ENCODE measurements at regions not wholly inside any gene's neighbourhood (a gene's known extent, or its start where the extent isn't known, plus 50 kb on each side); places are given as distances from the start of the nearest gene placed in this dataset.

DNA sequence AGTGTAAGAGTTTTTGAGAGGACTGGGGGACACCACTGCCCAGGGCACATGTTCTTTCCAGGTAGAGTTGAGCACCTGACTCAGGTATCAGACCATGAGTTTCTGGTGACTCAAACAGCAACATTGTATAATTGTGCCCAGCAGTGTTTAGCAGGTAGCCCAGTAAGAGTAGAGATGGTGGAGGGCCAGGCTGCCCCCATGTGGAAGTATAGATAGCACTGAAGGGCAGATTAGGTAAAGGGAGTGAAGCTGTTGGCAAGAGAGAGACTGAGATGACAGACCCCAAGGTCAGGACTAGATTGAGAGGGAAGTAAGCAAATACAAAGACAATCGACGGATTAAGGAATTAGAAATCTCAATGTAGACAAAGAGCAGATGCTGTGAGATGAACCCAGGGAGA is 74.6 kb downstream of the TRIM42 start:
- ATAC-seq (no peak), DNase-seq (ENCODE audit: low spot score in 2 of 2) (no peak)
- Mint-ChIP-seq H3K36me3 (no peaks in the 10 kb centered on the region), H3K27ac (no peak overlapping the region), H3K9me3 (peaks cover 0 to 4% of the 10 kb centered on the region in 2 donors)

DNA sequence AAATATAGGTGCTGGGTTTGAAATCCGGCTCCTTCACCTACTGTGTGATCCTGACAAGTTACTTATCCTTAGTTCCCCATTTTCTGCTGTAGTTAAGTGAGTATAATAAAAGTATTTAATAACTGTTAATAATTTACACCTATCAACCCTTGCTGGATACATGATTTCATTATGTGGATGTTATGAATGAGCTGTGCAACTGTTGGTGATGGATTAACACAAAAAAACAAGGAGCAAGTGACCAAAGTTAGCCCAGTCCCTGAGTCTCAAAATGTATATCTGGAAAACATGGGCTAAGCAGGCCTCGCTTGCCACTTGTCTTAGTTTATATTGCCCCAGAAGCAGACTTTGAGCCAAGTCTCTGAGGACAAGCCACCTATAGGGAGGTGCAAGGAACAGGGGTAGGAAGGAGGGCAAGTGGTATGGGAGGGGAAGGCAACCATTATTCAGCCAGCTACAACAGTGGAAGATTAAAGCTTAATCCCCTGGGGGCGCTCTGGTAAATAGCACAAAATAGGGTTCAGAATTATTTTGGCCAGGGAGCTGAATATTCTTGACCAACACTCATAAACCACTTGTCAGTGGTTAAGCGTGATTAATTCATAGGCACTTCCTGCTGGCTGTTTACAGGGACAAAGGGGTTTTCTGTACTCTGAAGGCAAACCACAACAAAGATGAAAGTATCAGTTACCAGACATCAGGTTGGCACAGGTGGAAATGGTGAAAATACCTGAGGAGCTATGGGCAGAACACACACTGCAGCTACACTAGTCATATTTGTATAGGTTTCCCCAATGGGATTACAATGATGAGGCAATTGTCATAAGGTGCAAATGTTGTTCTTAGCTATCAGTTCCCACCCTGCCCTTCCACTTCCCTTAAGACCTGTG is 76.2 kb downstream of the TRIM42 start:
- H3K9me3 Mint-ChIP-seq: peaks cover 0 to 4% of the 10 kb centered on the region in 2 donors
- H3K36me3 Mint-ChIP-seq: no peaks in the 10 kb centered on the region
- peak; percentile 14 to 44 for ATAC-seq
- H3K27ac Mint-ChIP-seq: no peak overlapping the region
- DNase-seq (ENCODE audit: low spot score in 2 of 2): no peak

DNA sequence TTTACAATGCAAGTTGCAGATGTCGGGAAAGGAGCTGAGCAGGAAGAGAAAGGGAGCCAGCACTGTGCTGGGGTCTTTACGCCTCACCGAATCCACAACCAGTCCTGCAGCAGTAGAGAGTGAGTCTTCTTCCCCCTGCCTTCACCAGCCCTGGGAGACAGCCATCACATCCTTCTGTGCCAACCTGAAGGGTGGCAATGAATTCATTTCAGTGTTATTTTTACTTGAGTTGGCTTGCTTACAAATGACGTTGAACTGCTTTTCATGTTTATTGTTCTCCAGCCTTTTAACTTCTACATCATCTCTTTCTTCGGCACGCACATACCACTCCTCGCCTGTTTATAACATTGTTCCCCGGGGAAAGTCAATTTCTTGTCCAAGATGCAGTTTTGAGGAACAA is 77.1 kb downstream of the TRIM42 start:
- ATAC-seq: no peak
- no peak for DNase-seq (ENCODE audit: low spot score in 2 of 2)
- H3K27ac Mint-ChIP-seq: no peak overlapping the region

DNA sequence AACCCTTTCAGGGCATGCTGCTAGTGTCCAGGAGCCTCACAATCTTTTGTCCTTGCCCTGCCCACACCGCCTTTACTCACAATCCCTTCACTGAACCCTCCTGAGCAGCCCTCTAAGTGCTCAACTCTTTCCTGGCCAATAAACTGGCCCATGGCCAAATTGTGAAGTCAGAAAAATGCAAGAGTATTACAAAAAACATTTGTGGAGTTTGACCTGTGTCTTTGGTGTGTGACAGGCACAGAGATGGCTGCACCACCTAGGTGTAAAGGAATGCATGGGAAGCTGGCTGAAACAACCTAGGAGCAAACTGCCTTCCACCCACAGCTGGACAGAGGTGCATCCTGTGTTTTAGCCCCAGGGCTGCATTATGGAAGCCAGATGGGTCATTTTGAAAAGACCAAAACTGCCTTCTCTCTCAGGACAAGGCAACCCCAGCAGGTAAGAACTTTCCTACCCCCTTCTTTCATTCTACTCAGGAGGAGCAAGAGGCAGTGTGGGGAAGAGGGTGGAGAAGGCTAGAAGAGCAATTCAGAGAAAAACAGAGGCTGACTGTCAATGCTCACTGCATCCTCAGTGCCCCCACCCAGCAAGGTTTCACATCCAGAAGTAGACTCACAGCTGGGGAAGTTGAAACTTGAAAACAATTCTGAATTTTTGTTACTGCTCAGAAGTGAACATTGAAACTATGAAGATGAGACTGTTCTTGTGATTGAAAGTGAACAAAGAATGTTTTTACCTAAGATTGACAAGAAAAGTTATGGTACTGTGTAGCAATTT is 78.6 kb downstream of the TRIM42 start:
- DNase-seq (ENCODE audit: low spot score in 2 of 2): no peak
- peak overlapping the region in 1 of 2 donors; percentile 38 for H3K27ac Mint-ChIP-seq
- no peaks in the 10 kb centered on the region for H3K36me3 Mint-ChIP-seq
- H3K9me3 Mint-ChIP-seq: peaks cover 0 to 4% of the 10 kb centered on the region in 2 donors
- peak in 1 of 2 donors; percentile 50 for ATAC-seq

More for the DNA sequence above, 77.1 kb downstream of the TRIM42 start:
- Mint-ChIP-seq H3K36me3 (no peaks in the 10 kb centered on the region), H3K9me3 (peaks cover 0 to 4% of the 10 kb centered on the region in 2 donors)

DNA sequence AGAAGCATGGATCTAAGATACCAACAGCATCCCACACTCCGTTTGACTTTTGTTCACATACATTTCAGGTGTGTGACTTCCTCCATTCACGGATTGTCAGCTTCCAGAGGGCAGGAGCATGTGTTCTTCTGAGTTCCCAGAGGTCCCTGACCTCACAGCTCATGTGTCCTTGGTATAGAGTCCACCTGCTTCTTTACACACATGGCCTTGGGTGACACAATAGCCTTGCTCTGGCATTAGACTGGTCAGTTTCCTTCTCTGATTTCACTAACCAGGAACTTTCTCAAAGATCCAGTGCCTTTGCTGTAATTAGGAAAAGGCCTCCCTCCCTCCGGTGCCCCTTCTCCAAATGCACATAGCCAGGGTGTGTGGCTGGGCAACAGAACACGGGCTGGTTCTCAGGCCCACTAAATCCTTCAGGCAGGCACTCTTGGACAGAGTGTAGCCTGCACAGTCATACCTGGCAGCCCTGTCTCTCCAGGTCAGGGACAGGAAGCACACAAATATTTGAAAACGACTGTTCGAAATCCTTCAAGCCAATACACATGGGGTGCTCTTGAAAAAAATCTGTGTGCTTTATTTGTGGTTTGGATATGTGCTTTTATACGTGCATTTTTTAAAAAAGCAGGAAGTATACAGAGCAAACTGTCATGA is 81.1 kb downstream of the TRIM42 start:
- ATAC-seq (no peak), DNase-seq (ENCODE audit: low spot score in 2 of 2) (no peak)
- H3K36me3 Mint-ChIP-seq: no peaks in the 10 kb centered on the region
- no peaks in the 10 kb centered on the region for H3K9me3 Mint-ChIP-seq
- H3K27ac Mint-ChIP-seq: no peak overlapping the region

DNA sequence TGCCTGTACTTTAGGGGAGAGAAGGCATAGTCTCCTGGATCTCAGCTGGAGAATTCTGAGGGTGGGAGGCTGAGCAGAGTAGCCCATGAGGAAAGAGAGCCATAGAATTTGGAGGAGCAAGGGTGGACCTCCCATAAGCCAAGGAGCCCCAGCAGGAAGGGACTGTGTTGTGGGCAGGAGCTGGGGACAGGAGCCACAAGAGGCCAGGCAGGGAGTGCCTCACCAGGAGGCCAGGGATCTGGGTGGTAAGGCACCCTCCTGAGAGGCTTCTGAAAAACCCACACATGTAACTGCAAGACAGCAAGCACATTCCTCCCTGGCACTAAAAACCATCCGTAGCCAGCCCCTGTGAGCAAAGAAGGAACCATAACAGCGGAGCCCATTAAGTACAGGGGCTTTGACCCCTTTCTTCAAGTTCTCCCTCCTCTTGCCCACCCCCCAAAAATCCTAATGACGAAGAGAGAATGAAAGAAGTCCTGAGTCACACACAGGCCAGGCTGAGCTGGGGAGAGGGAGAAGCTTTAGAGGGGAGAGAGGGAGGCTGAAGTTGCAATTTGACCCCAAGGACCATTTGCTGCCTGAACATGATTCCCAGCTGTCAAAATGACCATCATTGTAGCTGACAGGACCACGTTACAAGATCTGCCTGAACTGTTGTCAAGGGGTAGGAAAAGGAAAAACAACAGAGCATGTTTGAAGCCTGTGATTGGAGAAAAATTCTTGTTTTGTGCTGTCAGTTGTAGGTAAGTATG is 82.6 kb downstream of the TRIM42 start:
- Mint-ChIP-seq H3K36me3 (no peaks in the 10 kb centered on the region), H3K27ac (no peak overlapping the region), H3K9me3 (no peaks in the 10 kb centered on the region)
- DNase-seq (ENCODE audit: low spot score in 2 of 2): no peak
- ATAC-seq: no peak

DNA sequence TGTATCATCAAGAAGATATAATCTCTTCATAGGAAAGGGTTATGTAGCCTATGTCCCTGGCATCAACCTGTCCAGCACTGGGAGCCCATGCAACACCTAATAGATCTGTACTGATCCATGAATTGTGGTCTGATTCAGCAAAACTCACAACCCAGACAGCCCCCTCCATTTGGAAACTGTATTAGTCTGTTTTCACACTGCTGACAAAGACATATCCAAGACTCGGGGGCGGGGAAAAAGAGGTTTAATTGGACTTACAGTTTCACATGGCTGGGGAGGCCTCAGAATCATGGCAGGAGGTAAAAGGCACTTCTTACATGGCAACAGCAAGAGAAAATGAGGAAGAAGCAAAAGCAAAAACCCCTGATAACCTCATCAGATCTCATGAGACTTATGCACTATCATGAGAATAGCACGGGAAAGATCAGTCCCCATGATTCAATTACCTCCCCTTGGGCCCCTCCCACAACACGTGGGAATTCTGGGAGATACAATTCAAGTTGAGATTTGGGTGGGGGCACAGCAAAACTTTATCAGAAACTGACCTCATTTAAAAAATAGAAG is 83.3 kb downstream of the TRIM42 start:
- ATAC-seq (no peak), DNase-seq (ENCODE audit: low spot score in 2 of 2) (no peak)
- H3K27ac Mint-ChIP-seq: no peak overlapping the region
- no peaks in the 10 kb centered on the region for H3K9me3 Mint-ChIP-seq
- no peaks in the 10 kb centered on the region for H3K36me3 Mint-ChIP-seq

DNA sequence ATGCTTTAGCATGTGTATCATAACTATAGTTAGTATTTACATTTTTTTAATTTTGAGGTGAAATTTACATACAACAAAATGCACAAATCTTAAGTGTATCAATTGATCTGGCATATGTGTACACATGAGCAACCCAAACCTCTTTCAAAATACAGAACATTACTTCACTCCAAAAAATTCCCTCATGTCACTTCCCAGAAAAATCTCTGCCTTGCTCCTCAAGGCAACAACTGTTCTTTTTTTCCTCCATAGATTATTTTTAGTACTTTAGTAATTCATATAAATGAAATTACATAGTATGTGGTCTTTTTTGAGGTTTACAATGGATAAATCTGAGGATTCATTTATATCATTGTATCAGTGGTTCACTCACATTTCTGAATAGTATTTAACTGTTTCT is 84.9 kb downstream of the TRIM42 start:
- no peaks in the 10 kb centered on the region for H3K36me3 Mint-ChIP-seq
- DNase-seq (ENCODE audit: low spot score in 2 of 2) (no peak), ATAC-seq (no peak)
- H3K27ac Mint-ChIP-seq: no peak overlapping the region
- H3K9me3 Mint-ChIP-seq: no peaks in the 10 kb centered on the region

DNA sequence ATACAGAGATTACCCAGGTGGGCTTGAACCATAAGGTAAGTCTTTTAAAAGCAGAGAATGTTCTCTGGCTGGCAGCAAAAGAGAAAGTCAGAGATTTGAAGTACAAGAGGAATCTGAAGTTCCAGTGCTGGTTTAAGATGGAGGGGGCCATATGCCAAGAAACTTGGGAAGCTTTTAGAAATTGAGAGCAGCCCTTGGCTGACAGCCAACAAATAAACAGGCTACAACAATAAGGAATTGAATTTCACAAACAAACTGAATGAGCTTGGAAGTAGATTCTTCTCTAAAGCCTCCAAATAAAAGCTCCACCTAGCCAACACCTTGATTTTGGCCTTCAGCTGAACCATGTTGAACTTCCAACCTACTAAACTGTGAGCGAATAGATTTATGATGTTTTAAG is 85.7 kb downstream of the TRIM42 start:
- DNase-seq (ENCODE audit: low spot score in 2 of 2): no peak
- no peak overlapping the region for H3K27ac Mint-ChIP-seq
- H3K36me3 Mint-ChIP-seq: no peaks in the 10 kb centered on the region
- no peaks in the 10 kb centered on the region for H3K9me3 Mint-ChIP-seq
- ATAC-seq: no peak

DNA sequence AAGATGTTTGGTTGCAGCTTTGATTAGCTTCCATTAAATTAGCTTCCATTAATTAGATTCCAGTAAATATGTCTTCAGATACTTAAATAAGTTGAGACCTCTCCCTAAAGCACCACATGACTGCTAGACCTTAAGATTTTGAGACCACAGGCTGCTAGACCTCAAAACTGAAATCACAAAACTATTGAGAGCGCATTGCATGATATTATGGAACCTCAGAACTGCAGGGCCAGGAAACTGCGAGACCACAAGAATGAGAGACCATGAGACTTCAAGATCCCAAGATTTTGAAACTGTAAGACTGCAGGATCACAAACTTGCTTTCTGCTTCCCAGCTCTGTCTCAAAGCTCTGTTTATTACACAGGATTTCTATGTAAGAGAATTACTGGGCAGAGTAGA is 87.4 kb downstream of the TRIM42 start:
- H3K36me3 Mint-ChIP-seq: no peaks in the 10 kb centered on the region
- H3K9me3 Mint-ChIP-seq: no peaks in the 10 kb centered on the region
- ATAC-seq: no peak
- DNase-seq (ENCODE audit: low spot score in 2 of 2): no peak
- H3K27ac Mint-ChIP-seq: no peak overlapping the region

DNA sequence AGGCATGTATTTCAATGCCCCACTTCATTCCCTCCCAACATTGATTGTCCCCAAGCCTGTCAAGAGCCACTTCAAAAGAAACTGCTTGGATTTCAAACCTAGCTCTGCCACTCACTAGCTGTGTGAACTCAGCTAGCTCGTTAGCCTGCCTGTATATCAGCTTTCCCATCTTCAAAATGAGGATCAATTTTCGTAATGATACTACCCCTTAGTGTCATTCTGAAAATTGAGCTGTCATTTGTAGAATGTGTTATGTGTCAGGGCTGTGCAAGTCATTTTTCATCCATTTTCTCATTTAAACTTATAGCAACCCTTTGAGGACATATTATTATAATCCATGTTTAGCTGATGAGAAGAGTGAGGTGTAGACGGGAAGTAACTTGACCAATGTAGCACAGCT is 88.6 kb downstream of the TRIM42 start:
- peak in 1 of 2 donors; percentile 73 for ATAC-seq
- no peak overlapping the region for H3K27ac Mint-ChIP-seq
- H3K36me3 Mint-ChIP-seq: no peaks in the 10 kb centered on the region
- peaks cover 0 to 4% of the 10 kb centered on the region in 2 donors for H3K9me3 Mint-ChIP-seq
- no peak for DNase-seq (ENCODE audit: low spot score in 2 of 2)

DNA sequence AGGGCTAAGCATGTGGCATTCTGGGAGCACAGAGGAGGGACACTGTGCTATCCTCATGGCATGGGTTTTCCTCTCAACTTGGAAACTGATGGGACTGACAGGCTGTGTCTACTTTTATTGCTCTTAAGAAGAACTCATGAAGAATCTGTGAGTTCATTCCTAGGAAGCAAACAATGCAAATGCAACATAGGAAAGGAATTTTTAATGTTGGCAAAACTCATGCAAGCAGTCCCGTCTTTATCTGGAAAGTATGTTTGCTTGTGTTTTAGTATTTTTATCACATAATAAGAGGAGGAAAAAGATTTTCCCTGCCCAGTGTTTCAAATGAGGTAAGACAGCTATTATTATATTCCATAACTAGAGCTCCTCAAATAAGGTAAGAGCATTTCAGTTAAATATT is 89.7 kb downstream of the TRIM42 start:
- no peak for ATAC-seq
- DNase-seq (ENCODE audit: low spot score in 2 of 2): no peak
- Mint-ChIP-seq H3K27ac (no peak overlapping the region), H3K36me3 (no peaks in the 10 kb centered on the region), H3K9me3 (peaks cover 0 to 4% of the 10 kb centered on the region in 2 donors)

DNA sequence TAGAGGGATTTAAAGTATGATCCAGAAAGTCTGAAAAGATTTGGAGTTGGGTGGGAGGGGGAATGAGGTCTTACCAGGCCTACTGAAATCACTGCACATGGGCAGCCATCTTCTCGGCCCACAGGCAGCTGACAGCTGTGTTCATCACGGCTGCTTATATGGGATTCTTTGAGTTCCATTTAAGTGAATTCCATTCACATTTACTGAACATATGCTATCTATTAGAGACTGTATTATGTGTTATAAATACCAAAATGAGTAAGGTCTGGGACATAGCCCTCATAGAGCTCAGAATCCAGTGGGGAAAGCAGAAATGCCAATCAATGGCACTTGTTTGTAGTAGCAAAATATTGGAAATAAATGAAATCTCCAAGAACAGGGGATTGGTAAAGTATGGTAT is 91.1 kb downstream of the TRIM42 start:
- Mint-ChIP-seq H3K36me3 (no peaks in the 10 kb centered on the region), H3K9me3 (peaks cover 0 to 4% of the 10 kb centered on the region in 2 donors), H3K27ac (no peak overlapping the region)
- DNase-seq (ENCODE audit: low spot score in 2 of 2) (no peak), ATAC-seq (no peak)

DNA sequence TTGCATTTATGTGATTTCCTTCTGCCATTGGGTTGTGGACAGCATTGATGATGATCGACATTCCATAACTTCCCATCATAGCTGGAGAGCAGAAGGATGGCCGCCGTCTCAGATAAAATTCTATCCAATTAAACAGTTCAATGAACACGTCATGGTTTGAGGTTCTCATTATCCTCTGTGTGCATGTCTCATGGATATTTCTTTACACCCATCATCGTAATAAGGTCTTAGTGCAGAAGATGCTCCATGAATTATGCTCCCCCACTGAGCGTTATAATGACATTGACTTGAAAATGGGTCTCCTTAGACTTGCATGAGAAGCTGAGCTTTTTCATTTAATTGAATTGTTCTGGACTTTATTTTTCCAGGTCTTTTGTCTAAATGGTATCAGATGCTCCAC is 92.1 kb downstream of the TRIM42 start:
- H3K36me3 Mint-ChIP-seq: no peaks in the 10 kb centered on the region
- H3K9me3 Mint-ChIP-seq: peaks cover 4% of the 10 kb centered on the region in 2 donors
- ATAC-seq (no peak), DNase-seq (ENCODE audit: low spot score in 2 of 2) (no peak)
- no peak overlapping the region for H3K27ac Mint-ChIP-seq

DNA sequence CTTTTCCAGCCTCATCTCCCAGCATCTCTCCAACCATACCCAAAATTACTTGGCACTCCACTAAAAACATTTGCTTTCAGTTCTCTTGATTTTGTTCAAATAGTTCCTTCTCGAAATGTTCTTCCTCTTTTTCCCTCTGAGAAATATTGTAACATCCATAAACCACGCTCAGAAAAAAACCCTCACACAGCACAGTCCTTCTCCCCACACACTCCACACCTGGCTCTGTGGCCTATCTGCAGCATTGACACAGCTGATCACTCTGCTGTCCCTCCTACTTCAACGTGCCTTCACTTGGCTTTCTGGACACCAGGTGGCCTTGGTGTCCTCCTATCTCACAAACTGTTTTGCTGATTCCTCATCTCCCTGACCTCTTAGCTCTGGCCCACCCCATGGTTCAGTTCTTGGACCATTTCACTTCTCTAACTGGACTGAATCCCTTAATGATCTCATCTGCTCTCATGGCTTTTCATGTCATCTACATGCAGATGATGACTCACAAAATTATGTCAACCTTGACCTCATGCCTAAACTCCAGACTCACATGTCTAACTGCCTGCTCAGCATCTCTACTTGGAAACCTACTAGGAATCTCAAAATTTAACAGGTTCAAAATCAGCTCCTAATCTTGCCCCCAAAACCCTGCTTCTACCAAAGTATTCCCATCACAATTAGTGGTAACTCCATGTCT is 93.3 kb downstream of the TRIM42 start:
- no peak for DNase-seq (ENCODE audit: low spot score in 2 of 2)
- H3K27ac Mint-ChIP-seq: no peak overlapping the region
- ATAC-seq: no peak

More for the DNA sequence above, 93.3 kb downstream of the TRIM42 start:
- H3K36me3 Mint-ChIP-seq: no peaks in the 10 kb centered on the region
- H3K9me3 Mint-ChIP-seq: peaks cover 4 to 5% of the 10 kb centered on the region in 2 donors
